Urothelium cell line (cell line): ENCODE measurements at regions not wholly inside any gene's neighbourhood (a gene's known extent, or its start where the extent isn't known, plus 50 kb on each side); places are given as distances from the start of the nearest gene placed in this dataset.
"Not testable (repeated sequence)": the region's sequence is repeated elsewhere in the genome, so short reads cannot be mapped to it uniquely, and the experiment has no call there.

Experiments used
- DNase-seq: peaks from one replicate; pipeline ENCODE4 v3.0.0; 2011; ENCODE audit warnings: low spot score, mixed read lengths
- FAIRE-seq: peaks from 2 replicates; lab custom pipeline; 2011; peaks lifted over from hg19 to GRCh38; lab: Jason Lieb, UNC

DNA sequence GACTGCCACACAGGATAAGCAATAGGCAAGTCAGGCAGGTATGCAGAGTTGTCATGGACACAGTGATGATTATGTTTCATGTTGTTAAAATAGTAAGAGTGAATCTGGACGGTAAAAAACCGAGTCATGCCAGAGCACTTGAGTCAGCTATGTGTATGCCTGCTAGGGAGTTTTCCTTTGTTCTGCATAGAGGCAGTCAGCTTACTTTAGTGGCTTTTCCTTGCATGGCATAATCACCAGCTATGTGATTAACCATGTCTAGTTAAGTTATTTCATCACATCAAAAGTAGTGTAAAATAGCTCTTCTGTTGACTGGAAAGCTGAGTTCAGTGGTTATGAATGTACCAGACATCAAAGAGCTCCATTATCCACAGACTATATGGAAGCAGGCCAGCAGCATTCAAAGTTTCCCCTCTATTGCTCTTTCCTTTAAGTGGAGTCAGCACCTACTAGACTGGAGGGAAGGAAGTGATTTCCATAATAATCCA lies 989.8 kb downstream of the TLE1 start:
- DNase-seq, result peak; percentile 35
- no peak for FAIRE-seq

DNA sequence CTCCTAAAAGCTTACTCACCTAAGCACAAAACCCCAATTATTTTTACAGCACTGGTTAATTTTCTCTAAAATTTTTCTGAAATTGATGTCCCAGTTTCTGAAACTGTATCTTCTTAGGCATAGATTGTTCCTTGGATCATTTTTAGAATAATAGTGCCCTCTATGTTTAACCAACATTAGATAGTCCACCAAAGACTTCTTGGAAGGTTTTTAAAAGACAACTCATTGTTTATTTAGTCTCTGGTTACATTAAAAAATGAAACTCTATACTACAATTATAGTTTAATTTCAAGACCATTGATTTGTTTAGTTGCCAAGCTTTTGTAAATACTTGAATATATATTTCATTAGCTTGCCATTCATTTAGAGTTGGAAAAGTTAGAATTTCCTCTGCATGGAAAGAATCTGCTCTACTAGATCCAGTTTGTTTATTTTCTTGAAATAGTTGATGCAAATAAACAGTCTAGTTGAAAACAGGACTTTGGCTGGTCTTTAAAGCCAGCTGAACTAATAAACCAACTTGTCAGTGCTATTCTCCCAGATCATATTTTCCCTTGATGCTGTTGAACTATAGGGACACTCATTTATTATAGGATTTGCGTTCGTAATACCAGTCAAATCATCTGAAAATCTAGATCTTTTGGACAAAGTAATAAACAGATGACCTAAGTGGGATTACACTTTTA lies 990.5 kb downstream of the TLE1 start:
- DNase-seq (no peak), FAIRE-seq (no peak)

DNA sequence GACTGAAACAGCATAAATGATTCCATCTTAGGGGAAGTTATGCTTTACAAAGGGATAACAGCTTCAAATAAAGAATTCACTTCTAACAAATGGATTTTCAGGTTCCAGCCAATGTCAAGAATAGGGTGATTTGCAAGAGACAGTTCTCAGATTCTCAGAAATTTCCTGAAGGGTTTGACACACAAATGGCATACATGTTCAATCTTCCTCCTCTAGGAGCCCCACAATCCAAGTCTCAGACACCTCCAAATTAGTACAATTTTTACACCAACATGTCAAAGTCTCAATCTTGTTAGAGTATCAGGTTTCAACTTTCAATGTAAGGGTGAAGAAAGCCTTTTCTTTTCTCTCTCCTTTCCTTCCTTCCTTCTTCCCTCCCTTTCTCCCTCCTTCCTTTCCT lies 996.6 kb downstream of the TLE1 start:
- no peak for FAIRE-seq
- DNase-seq, result no peak

DNA sequence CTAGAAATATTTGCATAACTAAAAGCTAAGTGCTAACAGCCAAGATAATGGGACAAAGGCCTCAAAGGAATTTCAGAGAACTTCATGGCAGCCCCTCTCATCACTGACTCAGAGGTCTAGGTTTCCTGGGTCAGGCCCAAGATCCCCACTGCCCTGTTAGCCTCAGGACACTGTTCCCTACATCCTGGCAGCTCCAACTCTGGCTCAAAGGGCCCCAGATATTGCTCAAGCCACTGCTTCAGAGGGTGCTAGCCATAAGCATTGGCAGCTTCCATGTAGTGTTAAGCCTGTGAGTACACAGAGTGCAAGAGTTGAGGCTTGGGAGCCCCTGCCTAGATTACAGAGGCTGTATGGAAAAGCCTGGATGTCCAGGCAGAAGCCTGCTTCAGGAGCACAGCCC lies 998.1 kb downstream of the TLE1 start:
- no peak for FAIRE-seq
- no peak for DNase-seq

DNA sequence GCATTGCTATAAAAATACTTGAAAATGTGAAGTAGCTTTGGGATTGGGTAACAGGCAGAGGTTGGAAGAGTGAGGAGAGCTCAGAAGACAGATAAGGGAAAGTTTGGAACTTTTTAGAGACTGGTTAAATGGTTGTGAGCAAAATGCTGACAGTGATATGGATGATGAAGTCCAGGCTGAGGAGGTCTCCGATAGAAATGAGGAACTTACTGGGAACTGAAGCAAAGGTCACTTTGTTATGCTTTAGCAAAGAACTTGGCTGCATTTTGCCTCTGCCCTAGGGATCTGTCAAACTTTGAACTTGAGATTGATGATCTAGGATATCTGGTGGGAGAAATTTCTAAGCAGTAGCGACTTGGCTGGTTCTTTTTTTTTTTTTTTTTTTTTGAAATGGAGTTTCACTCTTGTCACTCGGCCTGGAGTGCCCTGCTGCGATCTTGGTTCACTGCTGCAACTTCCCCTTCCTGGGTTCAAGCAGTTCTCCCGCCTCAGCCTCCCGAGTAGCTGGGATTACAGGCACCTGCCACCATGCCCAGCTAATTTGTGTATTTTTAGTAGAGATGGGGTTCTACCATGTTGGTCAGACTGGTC lies 998.9 kb downstream of the TLE1 start:
- FAIRE-seq, result no peak

DNA sequence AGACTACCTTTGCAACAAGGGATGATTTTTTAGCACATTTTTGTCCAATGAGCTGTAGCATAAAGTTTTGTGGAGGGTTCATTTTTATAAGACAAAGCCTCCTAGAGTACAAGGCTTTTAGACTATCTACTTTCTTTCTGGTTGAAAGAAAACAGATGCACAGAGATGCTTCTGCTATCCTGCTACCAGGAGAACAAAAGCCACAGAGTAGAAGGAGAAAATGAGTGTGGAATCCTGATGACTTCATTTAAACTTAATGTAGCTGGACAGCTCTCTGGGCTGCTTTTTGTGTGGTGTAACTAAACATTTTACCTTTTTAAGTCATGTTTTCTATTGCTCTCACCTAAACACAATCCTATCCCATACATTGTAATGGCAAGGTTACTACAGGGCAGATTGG lies 1009.4 kb downstream of the TLE1 start:
- FAIRE-seq (no peak), DNase-seq (no peak)

More for the DNA sequence above, 998.9 kb downstream of the TLE1 start:
- DNase-seq, result no peak

DNA sequence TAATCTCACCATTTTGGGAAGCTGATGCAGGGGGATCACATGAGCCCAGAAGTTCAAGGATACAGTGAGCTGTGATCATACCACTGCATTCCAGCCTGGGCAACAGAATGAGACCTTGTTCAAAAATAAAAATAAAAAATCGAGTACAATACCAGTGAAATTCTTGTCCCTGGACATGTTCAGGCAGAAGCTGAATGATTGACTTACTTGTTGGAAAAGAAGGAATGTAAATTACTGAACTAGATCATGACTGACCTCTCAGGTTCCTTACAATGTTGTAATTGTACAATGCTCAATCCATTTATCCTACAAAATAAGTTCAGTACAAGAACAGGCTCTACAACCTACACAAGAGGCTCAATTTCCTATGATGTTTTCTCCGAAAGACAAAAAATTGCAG lies 1010.4 kb downstream of the TLE1 start:
- FAIRE-seq, result no peak
- DNase-seq, result no peak

DNA sequence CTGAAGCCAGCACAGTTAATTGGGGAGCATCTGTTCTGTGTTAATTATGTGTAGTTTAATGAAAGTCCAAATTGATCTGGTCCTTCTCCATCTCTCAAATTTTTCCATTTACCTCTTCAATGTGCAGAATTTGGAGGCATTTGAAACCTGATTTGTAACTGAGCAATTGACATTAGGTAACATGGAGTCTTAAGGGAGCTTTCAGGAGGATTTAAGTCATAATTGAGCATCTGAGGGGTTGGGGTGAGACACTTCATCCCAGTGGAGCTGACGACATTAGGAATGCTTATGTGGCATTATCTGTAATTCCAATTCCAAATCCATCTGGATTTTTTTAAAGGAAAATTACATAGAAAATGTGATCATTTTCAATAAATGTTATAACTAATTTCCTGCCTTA lies 1015.9 kb downstream of the TLE1 start:
- FAIRE-seq, result no peak
- no peak for DNase-seq

DNA sequence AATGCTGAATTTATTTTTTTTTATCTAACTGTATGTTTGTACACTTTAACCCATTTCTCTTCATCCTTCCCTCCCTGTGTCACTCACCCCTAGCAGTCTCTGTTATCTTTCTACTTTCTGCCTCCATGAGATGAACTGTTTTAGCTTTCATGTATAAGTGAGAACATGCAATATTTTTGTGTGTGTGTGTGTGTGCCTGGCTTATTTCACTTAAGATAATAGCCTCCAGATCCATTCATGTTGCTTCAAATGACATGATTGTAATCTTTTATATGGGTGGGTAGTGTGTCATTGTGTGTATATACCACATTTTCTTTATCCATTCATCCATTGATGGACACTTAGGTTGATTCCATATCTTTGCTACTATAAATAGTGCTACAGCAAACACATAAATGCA lies 1023.9 kb downstream of the TLE1 start:
- DNase-seq (no peak), FAIRE-seq (no peak)

DNA sequence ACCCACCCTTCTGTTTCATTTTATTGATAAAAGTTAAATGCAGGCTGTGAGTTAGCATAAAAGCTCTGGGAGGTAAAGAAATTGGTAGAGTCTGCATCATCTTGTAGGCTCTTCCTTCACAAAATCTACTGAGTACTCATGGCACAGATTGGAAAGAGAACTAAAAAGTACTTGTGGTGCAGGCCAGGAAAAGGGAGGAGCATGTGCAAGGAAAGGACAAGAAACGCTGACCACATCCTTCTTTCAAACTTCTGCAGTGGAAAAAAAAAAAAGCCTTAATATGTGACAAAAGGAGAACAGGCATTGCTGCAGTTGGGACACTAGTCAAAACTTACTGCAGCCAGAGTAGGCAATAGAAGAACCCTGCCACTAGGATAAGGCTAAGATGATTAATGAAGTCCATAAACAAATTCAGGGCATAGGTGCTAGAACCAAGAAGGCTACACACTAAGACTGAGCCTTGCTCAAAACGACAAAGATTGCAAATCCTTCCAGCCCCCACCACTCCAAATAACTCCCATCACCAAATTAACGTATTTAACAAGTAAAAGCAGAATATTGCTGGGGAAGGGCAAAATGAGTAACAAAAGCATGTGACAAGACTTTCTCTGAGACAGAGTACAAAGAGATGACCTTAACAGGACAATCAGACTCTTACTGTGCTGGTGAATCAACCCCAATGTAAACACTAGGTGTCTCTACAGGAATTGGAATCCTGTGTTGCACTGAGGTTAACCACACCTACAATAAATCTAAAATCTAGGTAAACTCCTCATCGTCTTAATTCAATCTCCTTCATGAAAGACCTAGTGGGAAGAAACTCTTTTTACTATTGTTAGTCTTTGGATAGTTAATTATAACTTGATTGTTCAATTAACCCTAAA lies 1024.8 kb downstream of the TLE1 start:
- DNase-seq (peak; percentile 33), FAIRE-seq (no peak)

DNA sequence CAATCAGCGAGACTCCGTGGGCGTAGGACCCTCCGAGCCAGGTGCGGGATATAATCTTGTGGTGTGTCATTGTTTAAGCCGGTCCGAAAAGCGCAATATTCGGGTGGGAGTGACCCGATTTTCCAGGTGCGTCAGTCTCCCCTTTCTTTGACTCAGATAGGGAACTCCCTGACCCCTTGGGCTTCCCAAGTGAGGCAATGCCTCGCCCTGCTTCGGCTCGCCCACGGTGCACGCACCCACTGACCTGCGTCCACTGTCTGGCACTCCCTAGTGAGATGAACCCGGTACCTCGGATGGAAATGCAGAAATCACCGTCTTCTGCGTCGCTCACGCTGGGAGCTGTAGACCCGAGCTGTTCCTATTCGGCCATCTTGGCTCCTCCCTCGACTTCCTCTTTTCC lies 1029.6 kb downstream of the TLE1 start:
- DNase-seq, FAIRE-seq: not testable (repeated sequence)

DNA sequence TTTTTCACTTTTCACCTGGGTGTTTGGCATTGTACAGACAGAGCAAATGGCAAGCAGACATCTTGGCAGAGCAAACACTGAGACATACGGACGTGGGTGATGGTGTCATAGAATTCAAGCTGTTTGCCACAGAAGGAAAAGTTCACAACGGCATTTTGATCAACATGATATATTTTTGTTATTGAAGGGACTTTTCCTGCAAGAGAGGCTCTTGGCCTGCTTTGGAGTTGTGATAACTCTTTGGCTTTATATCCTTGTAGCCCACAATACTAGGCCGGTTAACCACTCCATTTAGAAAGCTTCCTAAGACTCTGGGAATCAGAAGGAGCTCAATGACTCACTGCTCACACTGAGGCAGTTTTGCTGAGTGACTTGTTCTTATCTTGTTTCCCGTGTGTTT lies 1038.3 kb downstream of the TLE1 start:
- no peak for DNase-seq
- no peak for FAIRE-seq

DNA sequence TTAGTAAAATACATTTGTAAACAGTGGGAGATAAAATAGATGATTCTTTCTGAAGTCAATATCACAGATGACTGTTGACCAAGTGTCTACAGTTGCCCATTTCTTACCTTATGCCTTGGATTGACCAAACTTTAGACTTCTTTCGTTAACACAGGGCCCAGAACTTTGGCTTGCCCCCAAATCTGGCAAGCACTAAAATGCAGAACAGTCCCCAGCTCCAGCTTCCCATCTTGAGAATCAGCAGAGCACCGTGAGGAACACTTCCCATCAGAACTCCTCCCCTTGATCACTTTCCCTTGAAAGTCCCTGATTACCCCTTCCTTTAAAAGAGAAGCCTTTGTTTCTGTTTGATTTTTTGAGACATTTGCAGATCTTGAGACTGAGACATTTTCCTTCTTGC lies 1039.9 kb downstream of the TLE1 start:
- DNase-seq (no peak), FAIRE-seq (no peak)

DNA sequence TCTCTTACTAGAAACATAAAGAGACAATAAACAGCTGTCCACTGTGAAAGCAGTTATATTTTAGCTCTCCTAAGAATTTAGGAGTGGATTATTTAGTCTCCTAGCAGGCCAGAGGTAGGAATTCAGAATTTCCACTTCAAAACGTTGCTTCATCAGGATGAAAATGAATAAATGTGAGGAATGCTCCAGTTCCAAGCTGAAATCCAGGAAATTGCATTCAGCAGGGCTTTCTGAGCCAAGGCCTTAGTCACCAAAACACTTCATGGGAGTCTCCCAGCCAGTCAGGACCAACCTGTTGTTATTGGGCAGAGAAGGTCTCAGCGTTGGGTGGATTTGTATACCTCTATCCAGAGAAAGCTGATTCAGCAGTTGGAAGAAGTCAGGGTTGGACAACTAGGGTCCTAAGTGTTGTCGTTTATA lies 1040.3 kb downstream of the TLE1 start:
- FAIRE-seq, result no peak
- peak; percentile 35 for DNase-seq

DNA sequence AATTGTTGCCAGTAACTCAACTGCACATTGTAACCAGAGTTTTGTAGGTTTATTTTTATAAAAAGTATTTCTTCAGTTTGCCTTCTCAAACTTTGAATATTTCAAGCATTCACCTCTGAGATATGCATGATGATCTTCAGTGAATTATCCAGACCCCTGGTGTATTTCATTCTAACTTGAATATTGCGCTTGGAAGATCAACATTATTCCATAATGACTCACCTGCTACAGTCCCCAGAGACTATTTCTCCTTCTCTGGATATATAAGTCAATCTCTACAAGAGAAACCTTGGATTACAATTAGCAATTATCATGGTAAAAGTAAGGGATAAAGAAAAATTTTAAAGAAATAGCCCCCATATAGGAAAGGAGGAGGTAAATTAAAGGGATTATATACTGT lies 1041.0 kb downstream of the TLE1 start:
- DNase-seq (peak; percentile 6), FAIRE-seq (no peak)

DNA sequence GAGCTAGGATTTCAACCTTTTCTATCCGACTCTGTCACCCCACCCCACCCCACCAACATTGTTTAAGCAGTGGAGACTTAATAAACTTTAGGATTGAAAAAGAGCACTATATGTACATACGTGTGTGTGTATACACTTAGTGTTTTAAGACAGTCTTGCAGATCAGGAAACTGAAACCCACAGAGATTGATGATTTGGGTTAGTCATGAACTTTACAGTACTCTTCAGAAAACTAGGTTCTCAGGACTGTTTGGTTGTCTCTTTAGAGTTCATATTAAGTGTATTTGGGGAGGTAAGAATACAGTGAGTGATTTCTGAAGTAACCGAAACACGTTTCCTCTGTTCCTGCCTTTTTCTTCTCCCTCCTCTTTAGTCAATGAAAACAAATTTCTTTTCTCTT lies 1043.1 kb downstream of the TLE1 start:
- FAIRE-seq (no peak), DNase-seq (no peak)

DNA sequence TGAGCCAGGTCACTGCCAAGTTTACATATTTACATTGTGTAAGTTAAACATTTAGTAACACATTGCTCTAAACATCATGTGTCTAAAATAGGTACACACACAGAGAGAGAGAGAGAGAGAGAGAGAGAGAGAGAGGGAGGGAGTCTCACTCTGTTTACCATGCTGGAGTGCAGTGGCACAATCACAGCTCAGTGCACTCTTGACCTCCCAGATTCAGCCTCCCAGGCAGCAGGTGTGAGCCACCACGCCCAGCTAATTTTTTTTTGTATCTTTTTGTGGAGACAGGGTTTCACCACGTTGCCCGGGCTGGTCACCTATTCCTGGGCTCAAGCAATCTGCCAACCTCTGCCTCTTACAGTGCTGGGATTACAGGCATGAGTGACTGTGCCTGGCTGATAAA lies 1045.3 kb downstream of the TLE1 start:
- no peak for DNase-seq
- no peak for FAIRE-seq

DNA sequence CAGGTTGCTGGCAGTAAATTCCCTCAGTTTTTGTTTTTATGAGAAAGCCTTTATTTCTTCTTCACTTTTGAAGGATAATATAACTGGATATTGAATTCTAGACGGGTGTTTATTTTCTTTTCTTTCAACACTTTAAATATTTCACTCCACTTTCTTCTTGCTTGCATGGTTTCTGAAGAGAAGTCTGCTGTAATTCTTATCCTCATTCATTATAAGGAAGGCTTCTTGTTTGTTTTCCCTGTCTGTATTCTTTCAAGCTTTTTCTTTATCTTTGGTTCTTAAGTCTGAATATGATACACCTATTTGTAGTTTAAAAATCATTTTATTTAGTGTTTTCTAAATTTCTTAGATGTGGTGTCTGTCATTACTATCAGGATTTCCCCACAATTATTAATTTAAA lies 1054.3 kb downstream of the TLE1 start:
- DNase-seq (no peak), FAIRE-seq (no peak)

DNA sequence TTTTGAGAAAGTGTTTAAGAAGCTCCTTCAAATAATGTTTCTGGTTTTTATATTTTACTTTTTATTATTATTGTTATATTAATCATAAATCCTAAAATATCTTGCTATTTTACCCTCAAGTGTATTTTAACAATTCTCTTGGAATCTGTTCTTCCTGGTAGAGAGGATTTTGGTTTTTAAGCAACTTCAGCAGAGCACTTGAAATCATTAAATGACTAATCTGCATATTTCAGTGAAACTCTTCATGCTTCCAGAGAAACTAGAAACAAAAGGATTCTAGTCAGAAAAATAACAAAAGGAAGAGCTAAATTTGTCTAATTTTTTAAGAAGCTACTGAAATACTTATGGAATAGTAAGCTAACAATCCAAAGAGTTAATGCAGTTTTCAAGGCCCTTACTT lies 1057.3 kb downstream of the TLE1 start:
- FAIRE-seq, result no peak
- DNase-seq, result no peak

DNA sequence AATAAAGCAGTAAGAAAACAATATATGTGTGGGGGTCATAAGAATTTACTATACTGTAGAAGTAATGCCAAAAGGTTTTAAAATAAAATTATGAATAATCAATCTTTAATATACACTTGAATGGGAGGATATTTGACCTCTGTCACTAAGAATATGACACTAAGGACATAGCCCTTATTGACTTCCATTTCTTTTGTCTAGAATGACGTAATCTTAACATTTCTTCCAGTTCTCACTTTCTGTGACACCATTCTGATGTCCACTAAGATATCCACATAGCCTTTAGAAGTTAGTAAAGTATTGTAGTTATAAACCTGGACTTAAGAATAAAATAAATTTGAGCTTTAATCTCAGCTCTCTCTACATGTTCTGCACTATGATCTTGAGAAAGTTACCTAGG lies 1050.7 kb downstream of the TLE4 start:
- no peak for DNase-seq
- no peak for FAIRE-seq

DNA sequence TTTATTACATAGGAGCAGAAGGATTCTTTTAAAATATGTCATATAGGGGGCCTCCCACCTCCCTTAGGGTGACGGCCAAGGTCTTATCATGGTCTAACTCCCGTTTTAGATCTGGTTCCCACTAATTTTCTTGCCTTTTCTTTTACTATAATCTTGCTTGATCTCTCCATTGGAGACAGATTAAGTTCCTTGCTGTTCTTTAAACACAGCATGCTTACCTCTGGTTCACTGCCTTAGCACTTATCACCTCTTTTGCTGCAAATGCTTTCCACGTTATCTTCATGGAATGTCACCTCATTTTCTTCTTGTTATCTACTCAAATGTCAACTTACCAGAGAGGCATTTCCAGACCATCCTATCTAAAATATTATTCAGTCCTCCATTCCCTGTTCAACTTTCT lies 1047.6 kb downstream of the TLE4 start:
- DNase-seq (no peak), FAIRE-seq (no peak)

DNA sequence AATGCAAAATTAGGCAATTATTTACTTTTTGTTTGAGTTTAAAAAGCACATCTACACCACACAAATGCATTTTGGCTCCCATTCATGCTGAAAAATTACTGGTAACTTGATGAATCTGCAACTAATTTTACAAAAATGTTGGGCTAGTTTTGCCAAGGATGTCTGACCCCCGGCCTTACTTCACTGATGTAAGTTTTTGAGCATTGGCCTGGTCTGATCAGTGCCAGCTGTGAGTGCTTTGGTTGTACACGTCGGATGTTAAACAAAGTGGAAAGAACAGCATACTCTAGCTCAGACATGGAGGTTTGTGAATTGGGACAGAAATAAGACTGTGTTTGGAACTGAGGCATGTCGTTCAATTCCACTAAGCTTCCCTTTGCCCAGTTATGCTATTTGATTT lies 1044.2 kb downstream of the TLE4 start:
- DNase-seq (no peak), FAIRE-seq (no peak)
